ENCODE measurements at regions not wholly inside any gene's neighbourhood (a gene's known extent, or its start where the extent isn't known, plus 50 kb on each side); places are given as distances from the start of the nearest gene placed in this dataset.

DNA sequence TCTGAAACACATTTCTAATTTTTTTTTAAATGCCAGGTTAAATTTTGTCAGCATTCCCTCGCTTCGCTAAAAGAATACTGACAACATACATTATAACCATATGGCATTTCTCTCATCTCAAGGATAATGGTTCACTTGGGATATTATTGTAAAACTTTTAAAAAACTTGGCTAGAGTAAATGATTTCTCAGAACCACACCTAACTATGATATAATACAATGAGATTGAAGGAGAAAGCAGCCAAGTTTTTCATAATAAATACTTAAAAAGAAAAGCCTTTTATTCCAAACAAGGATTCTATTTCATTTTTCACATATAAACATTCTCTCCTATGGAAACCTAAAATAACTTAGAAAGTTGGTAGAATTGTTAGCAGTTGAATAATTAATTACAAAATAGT, 413.9 kb downstream of the HGF start:
- TF ChIP-seq, protein P1, sequence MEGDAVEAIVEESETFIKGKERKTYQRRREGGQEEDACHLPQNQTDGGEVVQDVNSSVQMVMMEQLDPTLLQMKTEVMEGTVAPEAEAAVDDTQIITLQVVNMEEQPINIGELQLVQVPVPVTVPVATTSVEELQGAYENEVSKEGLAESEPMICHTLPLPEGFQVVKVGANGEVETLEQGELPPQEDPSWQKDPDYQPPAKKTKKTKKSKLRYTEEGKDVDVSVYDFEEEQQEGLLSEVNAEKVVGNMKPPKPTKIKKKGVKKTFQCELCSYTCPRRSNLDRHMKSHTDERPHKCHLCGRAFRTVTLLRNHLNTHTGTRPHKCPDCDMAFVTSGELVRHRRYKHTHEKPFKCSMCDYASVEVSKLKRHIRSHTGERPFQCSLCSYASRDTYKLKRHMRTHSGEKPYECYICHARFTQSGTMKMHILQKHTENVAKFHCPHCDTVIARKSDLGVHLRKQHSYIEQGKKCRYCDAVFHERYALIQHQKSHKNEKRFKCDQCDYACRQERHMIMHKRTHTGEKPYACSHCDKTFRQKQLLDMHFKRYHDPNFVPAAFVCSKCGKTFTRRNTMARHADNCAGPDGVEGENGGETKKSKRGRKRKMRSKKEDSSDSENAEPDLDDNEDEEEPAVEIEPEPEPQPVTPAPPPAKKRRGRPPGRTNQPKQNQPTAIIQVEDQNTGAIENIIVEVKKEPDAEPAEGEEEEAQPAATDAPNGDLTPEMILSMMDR (conservative IDR thresholded peaks at IDR 0.05 in 1 of 2, IDR thresholded peaks at IDR 0.05 in 1 of 2; ENCODE audit: low read depth in 1 of 2, low read length in 2 of 2): no peak
- TF ChIP-seq EZH2 (IDR thresholded peaks at IDR 0.05; ENCODE audit: low read length, missing control alignments): no peak

Measured in fibroblast of lung (primary cell).